Activated T-cell treated with anti-CD3 and anti-CD28 coated beads, Interleukin-2, amount 50 U/mL, for 4 hours (primary cell): ENCODE measurements at regions not wholly inside any gene's neighbourhood (a gene's known extent, or its start where the extent isn't known, plus 50 kb on each side); places are given as distances from the start of the nearest gene placed in this dataset.

Experiments used
- ATAC-seq, 2 donors: fragments of 200-7000 bp; cut with Tn5 transposase; one replicate each; pipeline ENCODE4 v1.10.0; 2021
- DNase-seq: peaks from one replicate; pipeline ENCODE4 v3.0.0-alpha.2; 2020
- H3K27me3 Mint-ChIP-seq: one replicate; pipeline ENCODE4 v1.8.0; 2021; ENCODE audit warnings: low read depth, mixed read lengths
- H3K36me3 Mint-ChIP-seq: one replicate; pipeline ENCODE4 v1.8.0; 2022; ENCODE audit warnings: mixed read lengths; ENCODE audit not compliant: insufficient read depth
- H3K4me1 Mint-ChIP-seq: one replicate; pipeline ENCODE4 v1.8.0; 2021; ENCODE audit warnings: low read depth, mixed read lengths
- H3K4me3 Mint-ChIP-seq: one replicate; pipeline ENCODE4 v1.8.0; 2021; ENCODE audit warnings: mild to moderate bottlenecking, moderate library complexity, mixed read lengths
- H3K9me3 Mint-ChIP-seq: one replicate; pipeline ENCODE4 v1.8.0; 2021; ENCODE audit warnings: mixed read lengths

DNA sequence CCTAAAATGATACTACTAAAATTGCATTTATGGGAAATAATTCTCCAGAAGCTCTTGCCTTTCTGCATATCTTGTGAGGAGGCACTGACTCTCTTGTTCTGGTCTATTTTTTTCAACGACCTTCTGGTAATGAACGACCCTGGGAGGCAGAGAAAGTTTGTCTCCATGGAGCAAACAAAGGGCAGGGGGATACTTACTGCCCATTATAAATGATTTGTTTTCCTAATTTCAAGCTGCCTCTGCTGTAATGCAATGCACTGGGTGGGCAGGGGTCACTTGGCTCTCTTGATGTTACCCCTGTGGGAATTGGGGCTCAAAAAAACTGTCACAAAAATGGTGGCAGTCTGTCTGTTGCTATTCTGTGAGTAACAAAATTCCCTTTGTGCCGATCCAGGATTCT lies 643.2 kb downstream of the LIG4 start:
- ATAC-seq (no peak), DNase-seq (no peak)
- Mint-ChIP-seq H3K27me3 (no peaks in the 10 kb centered on the region), H3K9me3 (peaks cover 7% of the 10 kb centered on the region), H3K36me3 (no peaks in the 10 kb centered on the region), H3K4me1 (no peaks in the 10 kb centered on the region), H3K4me3 (no peak overlapping the region)

DNA sequence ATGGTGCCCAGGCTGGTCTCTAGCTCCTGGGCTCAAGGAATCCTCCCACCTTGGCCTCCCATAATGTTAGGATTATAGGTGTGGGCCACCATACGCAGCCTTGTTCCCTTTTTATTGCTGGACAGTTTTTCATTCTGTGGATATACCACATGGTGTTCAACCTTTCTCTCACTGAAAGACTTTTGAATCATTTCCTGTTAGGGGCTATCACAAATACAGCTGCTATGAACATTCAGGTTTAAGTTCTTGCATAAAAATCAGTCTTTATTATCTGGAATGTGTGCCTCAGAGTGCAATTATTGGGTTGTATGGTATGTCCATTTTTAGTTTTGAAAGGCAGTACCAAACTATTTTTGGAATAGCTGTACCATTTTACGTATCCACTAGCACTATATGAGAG lies 647.2 kb downstream of the LIG4 start:
- Mint-ChIP-seq H3K4me3 (no peak overlapping the region), H3K27me3 (no peaks in the 10 kb centered on the region), H3K9me3 (peaks cover 3% of the 10 kb centered on the region)

DNA sequence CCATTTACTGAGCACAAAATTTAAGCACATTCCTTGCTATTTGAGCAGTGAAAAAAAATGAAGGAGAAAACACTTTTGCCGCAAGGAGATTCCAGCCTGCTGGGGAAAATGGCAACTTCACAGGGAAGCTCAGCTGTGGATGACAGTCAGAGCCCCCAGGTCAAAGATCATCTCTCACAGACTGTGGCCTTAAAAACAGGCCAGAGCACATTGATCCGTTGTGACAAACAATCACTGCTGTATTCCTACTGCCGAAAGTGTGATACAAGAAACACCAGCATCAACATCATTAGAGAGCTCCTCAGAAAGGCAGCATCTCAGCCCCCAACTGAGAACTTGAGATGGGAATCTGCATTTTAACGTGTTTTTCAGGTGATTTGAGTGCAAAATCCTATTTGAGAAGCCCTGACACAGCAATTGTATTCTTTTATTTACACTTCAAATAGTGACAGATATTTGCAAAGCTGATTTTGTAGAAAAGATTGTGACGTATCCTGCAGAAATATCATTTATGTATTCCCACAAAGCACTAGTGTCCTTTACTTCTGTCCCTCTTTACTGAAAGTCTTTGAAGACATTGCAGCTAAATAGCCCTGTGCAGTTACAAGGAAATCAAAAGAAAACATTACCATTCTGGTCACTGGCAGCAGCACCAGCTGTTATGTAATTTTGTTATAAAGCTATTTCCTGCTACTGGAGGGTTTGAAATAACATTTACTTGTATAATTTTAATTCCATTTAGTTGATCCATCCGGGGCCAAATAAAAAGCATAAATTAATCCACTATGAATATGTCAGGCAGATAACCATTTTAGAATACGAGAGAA lies 652.0 kb downstream of the LIG4 start:
- Mint-ChIP-seq H3K27me3 (no peaks in the 10 kb centered on the region), H3K36me3 (no peaks in the 10 kb centered on the region), H3K9me3 (peaks cover 14% of the 10 kb centered on the region), H3K4me1 (no peaks in the 10 kb centered on the region), H3K4me3 (no peak overlapping the region)
- DNase-seq (no peak), ATAC-seq (no peak)

More for the DNA sequence above, 647.2 kb downstream of the LIG4 start:
- DNase-seq (no peak), ATAC-seq (no peak)
- no peaks in the 10 kb centered on the region for H3K4me1 Mint-ChIP-seq
- H3K36me3 Mint-ChIP-seq, result no peaks in the 10 kb centered on the region

DNA sequence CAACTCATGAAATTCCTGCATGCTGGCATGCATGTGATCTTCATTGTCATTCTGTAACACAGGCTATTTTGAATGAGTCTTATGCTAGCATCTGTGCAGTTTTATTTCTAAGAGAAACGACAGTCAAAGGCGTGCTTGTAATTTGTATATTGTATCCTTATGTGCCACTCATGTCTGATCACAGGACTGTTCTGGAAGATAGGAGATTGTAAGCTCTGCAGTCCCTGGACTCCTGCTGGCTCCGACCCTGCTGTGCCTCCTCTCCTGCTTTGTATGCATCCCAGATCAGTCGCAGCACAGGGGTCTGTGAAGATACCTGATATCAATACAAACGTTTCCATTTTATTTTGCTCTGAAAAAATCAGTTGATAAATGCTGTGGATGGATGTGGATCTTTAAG lies 653.1 kb downstream of the LIG4 start:
- peaks cover 11% of the 10 kb centered on the region for H3K9me3 Mint-ChIP-seq
- no peak for ATAC-seq

DNA sequence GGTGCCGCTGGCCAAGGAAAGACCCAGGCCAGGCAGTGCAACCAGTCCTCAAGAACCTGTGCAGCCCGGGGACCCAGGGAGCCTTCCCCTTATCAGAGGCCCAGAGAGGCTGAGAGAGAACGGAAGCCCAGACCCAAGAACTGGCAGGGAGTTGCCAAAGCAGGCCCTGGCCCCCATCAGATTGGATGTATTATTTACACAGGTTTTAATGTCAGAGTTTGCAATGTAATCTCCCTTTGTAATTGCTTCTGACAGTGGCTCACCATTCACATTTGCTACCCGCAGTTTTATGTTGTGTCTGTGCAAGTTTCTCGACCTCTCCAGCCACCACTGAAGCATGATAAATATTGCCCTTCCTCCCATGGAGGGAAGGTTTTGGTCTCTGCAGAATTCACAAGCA lies 660.9 kb downstream of the LIG4 start:
- DNase-seq (no peak), ATAC-seq (no peak)
- Mint-ChIP-seq H3K4me3 (no peak overlapping the region), H3K9me3 (peaks cover 4% of the 10 kb centered on the region), H3K27me3 (no peaks in the 10 kb centered on the region), H3K4me1 (no peaks in the 10 kb centered on the region), H3K36me3 (no peaks in the 10 kb centered on the region)

More for the DNA sequence above, 653.1 kb downstream of the LIG4 start:
- DNase-seq, result no peak
- H3K36me3 Mint-ChIP-seq, result no peaks in the 10 kb centered on the region
- H3K4me3 Mint-ChIP-seq, result no peak overlapping the region
- H3K27me3 Mint-ChIP-seq, result no peaks in the 10 kb centered on the region
- H3K4me1 Mint-ChIP-seq, result no peaks in the 10 kb centered on the region

DNA sequence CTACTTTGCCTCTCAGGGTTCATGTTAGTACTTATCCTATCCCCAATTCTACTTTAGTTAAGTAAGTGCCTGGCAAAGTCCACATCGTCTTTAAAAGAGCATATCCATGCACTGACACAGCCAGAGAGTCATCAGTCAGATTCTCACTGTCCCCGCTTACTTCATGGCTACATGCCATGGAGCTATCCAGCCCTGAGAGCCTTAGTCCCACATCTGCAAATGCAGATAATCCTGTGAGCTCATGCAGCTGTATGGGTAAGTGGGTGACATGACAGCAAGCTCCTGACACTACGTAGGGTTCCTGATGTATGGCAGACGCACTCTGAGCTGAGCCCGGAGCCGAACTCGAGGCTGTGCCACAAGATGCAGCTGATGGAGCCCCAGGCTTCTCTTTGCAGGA lies 661.5 kb downstream of the LIG4 start:
- H3K36me3 Mint-ChIP-seq, result no peaks in the 10 kb centered on the region
- peaks cover 4% of the 10 kb centered on the region for H3K9me3 Mint-ChIP-seq
- DNase-seq, result no peak
- no peak overlapping the region for H3K4me3 Mint-ChIP-seq
- ATAC-seq, result no peak
- H3K27me3 Mint-ChIP-seq, result no peaks in the 10 kb centered on the region
- H3K4me1 Mint-ChIP-seq, result no peaks in the 10 kb centered on the region

DNA sequence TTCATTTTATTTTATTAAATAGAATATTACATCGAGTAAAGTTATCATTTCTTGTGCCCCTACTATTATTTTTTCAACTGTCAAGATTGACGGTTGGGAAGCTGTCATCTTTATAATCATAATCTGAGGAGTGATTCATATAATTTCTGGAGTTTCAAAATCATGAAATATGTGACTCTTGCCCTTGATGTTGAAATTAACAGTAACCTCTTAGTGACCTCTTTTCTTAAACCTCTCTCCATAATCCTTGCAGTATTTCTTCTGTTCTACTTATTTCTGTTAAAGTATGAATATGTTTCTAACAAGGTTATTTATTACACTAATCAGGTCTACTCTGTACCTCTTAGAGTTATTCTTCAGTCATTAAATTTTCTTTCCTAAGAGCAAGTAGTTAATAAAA lies 663.8 kb downstream of the LIG4 start:
- Mint-ChIP-seq H3K9me3 (peaks cover under 1% of the 10 kb centered on the region), H3K27me3 (no peaks in the 10 kb centered on the region), H3K4me3 (no peak overlapping the region), H3K36me3 (no peaks in the 10 kb centered on the region), H3K4me1 (no peaks in the 10 kb centered on the region)
- DNase-seq (no peak), ATAC-seq (no peak)

DNA sequence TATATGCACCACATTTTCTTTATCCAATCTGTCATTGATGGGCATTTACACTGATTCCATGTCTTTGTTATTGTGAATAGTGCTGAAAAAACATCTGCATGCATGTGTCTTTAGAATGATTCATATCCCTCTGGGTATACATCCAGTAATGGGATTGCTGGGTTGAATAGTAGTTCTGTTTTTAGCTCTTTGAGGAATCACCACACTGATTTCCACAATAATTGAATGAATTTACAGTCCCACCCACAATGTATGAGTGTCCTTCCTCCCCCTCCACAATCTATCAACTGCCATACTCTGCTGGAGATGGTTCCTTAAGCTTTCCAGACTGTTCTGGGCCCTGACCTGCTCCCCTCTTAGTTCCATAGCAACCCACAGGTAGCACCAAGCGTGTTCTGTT lies 667.0 kb downstream of the LIG4 start:
- ATAC-seq (no peak), DNase-seq (no peak)
- Mint-ChIP-seq H3K27me3 (no peaks in the 10 kb centered on the region), H3K36me3 (no peaks in the 10 kb centered on the region), H3K4me1 (no peaks in the 10 kb centered on the region), H3K9me3 (no peaks in the 10 kb centered on the region), H3K4me3 (no peak overlapping the region)

DNA sequence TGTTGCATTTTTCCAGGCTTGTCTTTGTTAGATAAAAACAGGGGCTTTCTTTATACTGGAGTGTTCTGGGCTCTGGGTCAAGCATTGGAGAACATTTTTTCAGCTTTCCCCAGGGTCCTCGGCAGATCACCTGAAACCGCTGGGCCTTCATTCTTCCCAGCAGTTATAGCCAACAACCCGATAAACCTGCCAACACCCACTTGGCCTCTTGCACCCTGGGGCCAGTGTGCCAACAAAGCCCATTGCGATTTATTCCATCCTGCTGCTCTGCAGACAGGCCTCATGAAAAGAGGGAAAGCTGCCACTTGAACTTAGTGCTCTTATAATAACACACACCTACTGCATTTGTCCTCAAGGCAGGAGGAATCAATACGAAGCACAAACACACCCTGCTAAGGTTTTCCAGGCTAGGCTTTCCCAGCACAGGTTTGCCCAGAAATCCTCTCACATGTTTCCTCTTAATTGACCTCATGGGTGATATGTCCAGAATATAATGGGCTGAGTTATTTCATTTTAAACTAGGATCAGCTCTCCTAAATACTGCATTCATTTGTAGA lies 669.3 kb downstream of the LIG4 start:
- Mint-ChIP-seq H3K27me3 (no peaks in the 10 kb centered on the region), H3K4me3 (no peak overlapping the region), H3K4me1 (no peaks in the 10 kb centered on the region), H3K9me3 (no peaks in the 10 kb centered on the region), H3K36me3 (no peaks in the 10 kb centered on the region)
- ATAC-seq (no peak), DNase-seq (no peak)

DNA sequence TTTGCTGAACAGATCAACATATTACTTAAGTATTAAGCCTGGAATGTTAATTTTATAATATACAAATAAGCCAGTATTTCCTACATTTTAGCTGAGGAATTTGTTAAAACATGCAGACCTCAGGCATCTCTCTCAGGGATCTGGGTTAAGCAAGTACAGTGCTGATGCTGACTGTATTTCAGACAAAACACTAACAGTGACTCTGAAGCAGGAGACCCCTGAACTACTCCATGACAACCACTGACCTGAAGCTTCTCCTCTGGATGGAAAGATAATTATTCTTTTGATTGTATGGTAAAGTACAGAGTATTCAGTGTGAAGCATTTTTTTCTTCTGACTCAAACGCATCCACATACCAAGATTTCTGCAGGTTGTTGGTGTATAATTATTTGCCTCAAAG lies 680.8 kb downstream of the LIG4 start:
- peaks cover 6% of the 10 kb centered on the region for H3K9me3 Mint-ChIP-seq
- ATAC-seq, result no peak
- H3K36me3 Mint-ChIP-seq, result no peaks in the 10 kb centered on the region
- no peaks in the 10 kb centered on the region for H3K4me1 Mint-ChIP-seq
- no peak overlapping the region for H3K4me3 Mint-ChIP-seq
- no peaks in the 10 kb centered on the region for H3K27me3 Mint-ChIP-seq
- DNase-seq, result no peak

DNA sequence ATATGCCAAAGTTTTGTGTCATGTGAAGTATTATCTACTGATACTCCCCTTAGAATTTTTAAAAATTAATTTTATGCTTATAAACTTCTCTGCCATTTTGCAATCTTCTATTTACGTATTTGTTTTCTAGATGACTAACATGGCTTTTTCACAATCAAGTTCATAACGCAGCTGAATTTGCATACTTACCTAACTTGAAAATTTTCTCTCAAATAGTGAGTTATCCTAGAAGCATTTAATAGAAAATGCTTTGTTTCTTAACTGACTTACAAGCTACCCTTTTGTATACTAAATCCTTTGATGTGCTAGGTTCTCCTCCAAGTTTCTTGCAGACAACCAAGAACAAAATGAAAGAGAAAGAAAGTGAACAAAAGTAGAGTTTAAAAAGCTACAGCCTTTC lies 683.5 kb downstream of the LIG4 start:
- ATAC-seq, result no peak
- Mint-ChIP-seq H3K27me3 (no peaks in the 10 kb centered on the region), H3K36me3 (no peaks in the 10 kb centered on the region), H3K4me3 (no peak overlapping the region), H3K9me3 (peaks cover 10% of the 10 kb centered on the region), H3K4me1 (no peaks in the 10 kb centered on the region)
- DNase-seq, result no peak

DNA sequence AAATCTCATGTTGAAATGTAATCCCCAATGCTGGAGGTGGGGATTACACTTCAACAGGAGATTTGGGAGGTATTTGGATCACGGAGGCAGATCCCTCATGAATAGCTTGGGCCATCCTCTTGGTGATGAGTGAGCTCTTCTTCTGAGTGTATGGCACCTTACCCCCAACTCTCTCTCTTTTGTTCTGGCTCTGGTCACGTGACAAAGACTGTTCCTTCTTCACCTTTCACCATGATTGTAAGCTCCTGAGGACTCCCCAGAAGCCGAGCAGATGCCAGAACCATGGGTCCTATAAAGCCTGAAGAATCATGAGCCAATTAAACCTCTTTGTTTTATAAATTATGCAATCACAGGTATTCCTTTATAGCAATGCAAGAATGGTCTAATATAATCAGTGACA lies 684.2 kb downstream of the LIG4 start:
- Mint-ChIP-seq H3K4me1 (no peaks in the 10 kb centered on the region), H3K27me3 (no peaks in the 10 kb centered on the region), H3K36me3 (no peaks in the 10 kb centered on the region), H3K9me3 (peaks cover 10% of the 10 kb centered on the region), H3K4me3 (no peak overlapping the region)
- DNase-seq (no peak), ATAC-seq (no peak)

DNA sequence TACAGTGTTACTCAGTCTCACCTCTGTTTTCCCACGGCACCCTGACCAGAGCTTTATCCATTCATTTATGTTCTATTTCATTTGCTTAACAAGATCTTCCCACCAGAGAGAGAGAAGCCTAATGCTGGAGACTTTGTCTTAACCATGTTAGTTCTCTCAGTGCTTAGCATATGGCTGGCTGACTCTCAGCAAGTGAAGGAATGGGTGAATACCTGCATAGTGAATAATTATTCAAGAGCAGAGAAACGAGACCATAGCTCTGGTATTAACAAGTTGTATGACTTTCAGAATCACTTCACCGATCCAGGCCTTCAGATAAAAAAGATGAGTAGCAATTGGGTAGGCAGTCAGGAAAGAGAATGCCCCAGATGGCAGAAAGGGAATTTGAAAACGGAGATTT lies 686.3 kb downstream of the LIG4 start:
- peaks cover 10% of the 10 kb centered on the region for H3K9me3 Mint-ChIP-seq
- DNase-seq (no peak), ATAC-seq (no peak)
- no peaks in the 10 kb centered on the region for H3K27me3 Mint-ChIP-seq
- H3K4me3 Mint-ChIP-seq, result no peak overlapping the region
- no peaks in the 10 kb centered on the region for H3K36me3 Mint-ChIP-seq
- no peaks in the 10 kb centered on the region for H3K4me1 Mint-ChIP-seq

DNA sequence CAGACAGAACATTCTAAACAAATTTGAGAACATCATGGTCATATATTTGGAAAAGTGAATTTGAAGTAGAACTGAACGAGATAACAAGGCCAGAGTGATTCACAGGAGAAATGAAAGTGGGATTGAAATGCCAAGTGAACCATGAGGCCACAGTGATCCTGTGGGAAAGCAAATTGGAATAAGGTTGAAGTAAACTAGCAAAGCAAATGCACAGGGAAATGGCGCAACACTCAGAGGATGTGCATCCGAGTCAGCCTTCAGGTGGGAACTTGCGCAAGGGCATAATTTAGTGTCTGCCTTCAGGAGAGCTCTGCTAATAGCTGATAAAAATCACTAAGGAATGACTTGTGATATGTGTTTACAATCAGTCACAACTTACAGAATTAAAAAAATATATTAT lies 696.6 kb downstream of the LIG4 start:
- peaks cover 15% of the 10 kb centered on the region for H3K9me3 Mint-ChIP-seq
- no peak overlapping the region for H3K4me3 Mint-ChIP-seq
- H3K27me3 Mint-ChIP-seq, result no peaks in the 10 kb centered on the region
- no peaks in the 10 kb centered on the region for H3K36me3 Mint-ChIP-seq
- no peaks in the 10 kb centered on the region for H3K4me1 Mint-ChIP-seq
- no peak for ATAC-seq
- DNase-seq, result no peak

DNA sequence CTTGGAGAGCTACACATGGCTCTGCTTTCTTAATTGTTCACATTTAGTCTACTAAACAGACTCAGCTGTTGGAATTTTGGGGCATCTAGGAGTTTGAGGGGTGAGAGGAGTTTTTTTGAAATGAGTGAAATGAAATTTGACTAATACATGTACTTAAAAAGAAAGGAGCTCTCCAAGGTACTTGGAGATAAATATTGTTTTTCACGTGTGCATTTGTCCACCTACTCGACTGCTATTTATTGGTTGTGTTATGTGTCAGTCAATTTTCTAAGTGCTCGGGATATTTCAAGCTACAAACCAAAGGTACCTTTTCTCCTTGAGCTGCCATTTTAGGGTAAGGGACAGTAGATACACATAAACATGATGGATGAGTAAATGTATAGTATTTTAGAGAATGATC lies 697.0 kb downstream of the LIG4 start:
- Mint-ChIP-seq H3K4me1 (no peaks in the 10 kb centered on the region), H3K36me3 (no peaks in the 10 kb centered on the region), H3K27me3 (no peaks in the 10 kb centered on the region), H3K4me3 (no peak overlapping the region), H3K9me3 (peaks cover 15% of the 10 kb centered on the region)
- ATAC-seq, result no peak
- no peak for DNase-seq
